Lower leg skin (tissue), 4 donors: ENCODE measurements at regions not wholly inside any gene's neighbourhood (a gene's known extent, or its start where the extent isn't known, plus 50 kb on each side); places are given as distances from the start of the nearest gene placed in this dataset.

Experiments
- DNase-seq, 2 donors: peaks; one replicate each; pipeline ENCODE4 v3.0.0-alpha.2; 2019; ENCODE audit warnings: low spot score in 2 of 2
- H3K4me3 ChIP-seq: fragments of 200-600 bp; sonication (generic); 2 replicates; pipeline ENCODE4 v1.5.1; 2017; ENCODE audit warnings: mild to moderate bottlenecking, low read depth; ENCODE audit not compliant: poor library complexity, severe bottlenecking
- POLR2A ChIP-seq, 2 donors: fragments of 450-650 bp; IDR thresholded peaks; one replicate each; pipeline ENCODE4 v1.6.1; 2016 to 2017; ENCODE audit warnings: antibody characterized with exemption in 2 of 2, mild to moderate bottlenecking in 1 of 2, moderate library complexity in 1 of 2
- WGBS, 2 donors: methylation state at CpG; one replicate each; pipeline ENCODE4 v1.1.5; 2018; 5-methylcytosine and 5-hydroxymethylcytosine counted together
- intact Hi-C: fragments of 100-400 bp; cut with DNase I; formaldehyde crosslinking; loops from one replicate; pipeline ENCODE4 v1.15.0; 2023; ENCODE audit warnings: low total_unique reads
- TF ChIP-seq, protein P1 (sequence below), 3 donors: fragments of 450-650 bp; IDR thresholded peaks; one replicate each; pipeline ENCODE4 v1.5.1; 2016; ENCODE audit warnings: antibody characterized with exemption in 3 of 3, mild to moderate bottlenecking in 3 of 3, moderate library complexity in 2 of 3

DNA sequence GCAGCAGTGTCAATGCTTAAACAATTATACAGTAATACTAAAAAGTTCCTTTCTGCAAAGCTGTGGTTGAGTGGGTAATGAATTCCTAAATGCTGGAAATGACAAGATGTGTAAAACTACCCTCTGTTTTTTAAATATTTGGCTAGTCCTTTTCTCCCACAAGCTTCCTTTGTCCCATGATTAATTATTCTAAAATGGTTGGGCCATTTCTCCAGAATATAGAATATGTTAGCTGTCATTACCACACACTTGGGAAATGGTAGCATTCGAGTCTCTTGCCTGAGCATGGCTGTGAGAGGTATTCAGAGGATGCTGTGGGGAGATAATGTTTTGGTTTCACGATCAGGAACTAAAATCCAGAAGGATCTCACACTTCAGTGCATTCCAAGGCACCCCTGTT is 1185.8 kb downstream of the UQCRFS1 start:
- intact Hi-C loops: no loop called here
- no peak for DNase-seq
- H3K4me3 ChIP-seq: no peak overlapping the region
- TF ChIP-seq POLR2A (IDR thresholded peaks at IDR 0.05): no peak
- TF ChIP-seq, protein P1, sequence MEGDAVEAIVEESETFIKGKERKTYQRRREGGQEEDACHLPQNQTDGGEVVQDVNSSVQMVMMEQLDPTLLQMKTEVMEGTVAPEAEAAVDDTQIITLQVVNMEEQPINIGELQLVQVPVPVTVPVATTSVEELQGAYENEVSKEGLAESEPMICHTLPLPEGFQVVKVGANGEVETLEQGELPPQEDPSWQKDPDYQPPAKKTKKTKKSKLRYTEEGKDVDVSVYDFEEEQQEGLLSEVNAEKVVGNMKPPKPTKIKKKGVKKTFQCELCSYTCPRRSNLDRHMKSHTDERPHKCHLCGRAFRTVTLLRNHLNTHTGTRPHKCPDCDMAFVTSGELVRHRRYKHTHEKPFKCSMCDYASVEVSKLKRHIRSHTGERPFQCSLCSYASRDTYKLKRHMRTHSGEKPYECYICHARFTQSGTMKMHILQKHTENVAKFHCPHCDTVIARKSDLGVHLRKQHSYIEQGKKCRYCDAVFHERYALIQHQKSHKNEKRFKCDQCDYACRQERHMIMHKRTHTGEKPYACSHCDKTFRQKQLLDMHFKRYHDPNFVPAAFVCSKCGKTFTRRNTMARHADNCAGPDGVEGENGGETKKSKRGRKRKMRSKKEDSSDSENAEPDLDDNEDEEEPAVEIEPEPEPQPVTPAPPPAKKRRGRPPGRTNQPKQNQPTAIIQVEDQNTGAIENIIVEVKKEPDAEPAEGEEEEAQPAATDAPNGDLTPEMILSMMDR (IDR thresholded peaks at IDR 0.05): no peak
- WGBS, 2 donors: 63 to 69% methylated on average over 2 of the region's 2 CpGs

DNA sequence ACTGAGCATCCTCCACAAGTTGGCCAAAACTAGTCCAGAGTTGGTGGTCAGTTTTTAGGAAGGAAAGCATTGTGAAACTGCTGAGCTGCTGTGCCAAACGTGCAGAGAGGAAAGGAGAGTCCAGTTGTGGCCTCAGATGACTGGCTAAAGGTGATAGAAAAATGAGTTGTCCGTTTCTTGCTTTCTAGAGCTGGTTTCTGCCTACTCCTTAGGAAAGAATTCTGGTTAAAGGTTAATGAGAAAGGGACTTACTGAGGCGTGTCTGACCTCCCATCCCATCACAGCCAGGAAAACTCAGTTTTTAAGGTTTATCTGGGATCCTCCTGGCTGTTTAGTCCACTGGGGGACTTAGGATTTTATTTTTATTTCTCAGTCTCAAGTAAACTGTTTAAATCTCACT is 1186.3 kb downstream of the UQCRFS1 start:
- 52 to 61% methylated on average over 3 of the region's 3 CpGs for WGBS, 2 donors
- no peak for TF ChIP-seq POLR2A (IDR thresholded peaks at IDR 0.05)
- TF ChIP-seq, protein P1 (IDR thresholded peaks at IDR 0.05): no peak
- intact Hi-C loops: no loop called here
- peak in 1 of 2 donors; percentile 14 for DNase-seq
- H3K4me3 ChIP-seq: no peak overlapping the region

DNA sequence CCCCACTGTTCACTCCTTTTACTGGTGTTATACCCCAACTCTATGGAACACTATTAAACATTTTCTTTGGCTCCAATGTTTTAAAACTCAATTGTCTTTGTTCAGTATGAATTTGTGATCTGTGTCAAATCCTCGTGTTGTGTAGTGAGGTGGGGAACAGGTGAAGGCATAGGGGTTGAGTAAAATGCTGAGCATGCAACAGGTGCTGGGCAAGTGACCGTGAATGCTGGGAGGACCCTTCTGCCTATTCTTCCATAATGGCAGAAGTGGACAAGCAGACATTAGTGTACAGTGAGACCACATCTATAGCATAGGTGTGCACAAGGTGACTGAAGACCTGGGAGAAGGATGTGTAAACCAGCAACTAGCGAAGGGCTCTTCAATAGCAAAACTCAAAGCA is 1188.0 kb downstream of the UQCRFS1 start:
- peak in 1 of 2 donors; percentile 0 for DNase-seq
- H3K4me3 ChIP-seq: no peak overlapping the region
- 85 to 86% methylated on average over 3 of the region's 3 CpGs for WGBS, 2 donors
- TF ChIP-seq POLR2A (IDR thresholded peaks at IDR 0.05): no peak
- TF ChIP-seq, protein P1 (IDR thresholded peaks at IDR 0.05): no peak
- intact Hi-C loops: no loop called here

DNA sequence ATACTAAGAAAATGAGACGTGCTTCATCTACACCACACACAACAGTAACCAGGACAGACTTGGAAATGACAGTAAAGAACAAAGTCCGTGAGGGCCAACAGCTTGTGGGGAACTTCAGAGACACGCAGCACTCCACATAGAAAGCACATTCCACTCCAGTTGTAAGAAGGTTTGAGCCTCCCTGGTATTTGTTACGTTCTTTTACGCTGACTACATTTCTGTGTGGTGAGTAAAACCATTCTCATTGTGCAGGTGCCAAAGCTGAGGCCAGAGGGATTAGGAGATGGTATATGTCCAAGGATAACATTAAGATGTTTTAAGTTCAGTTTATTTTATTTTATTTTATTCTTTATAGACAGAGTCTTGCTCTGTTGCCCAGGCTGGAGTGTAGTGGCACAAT is 1189.9 kb downstream of the UQCRFS1 start:
- peak in 1 of 2 donors; percentile 10 for DNase-seq
- 72 to 81% methylated on average over 5 of the region's 5 CpGs for whole genome bisulfite sequencing, 2 donors
- TF ChIP-seq, protein P1 (IDR thresholded peaks at IDR 0.05): no peak
- TF ChIP-seq POLR2A (IDR thresholded peaks at IDR 0.05): no peak
- H3K4me3 ChIP-seq: no peak overlapping the region
- intact Hi-C loops: no loop called here

DNA sequence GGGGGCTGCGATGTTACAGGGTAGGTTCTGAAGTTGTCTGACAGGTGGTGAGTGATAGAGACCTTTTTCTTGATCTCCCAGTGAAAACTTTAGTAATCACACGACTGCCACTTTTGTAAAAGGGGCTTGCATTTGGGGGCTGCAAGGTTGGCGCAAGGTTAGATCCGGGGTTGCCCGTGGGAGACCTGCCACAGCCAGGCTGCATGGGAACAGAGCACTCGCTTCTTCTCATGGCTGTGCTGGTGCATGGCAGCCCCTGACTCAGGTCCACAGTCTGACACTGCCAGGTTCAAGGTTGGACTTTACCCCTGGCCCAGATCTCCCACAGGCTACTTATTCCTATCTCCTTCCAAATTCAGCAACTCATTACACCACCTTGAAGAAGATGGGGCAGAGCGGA is 1190.4 kb downstream of the UQCRFS1 start:
- H3K4me3 ChIP-seq: no peak overlapping the region
- DNase-seq: no peak
- TF ChIP-seq, protein P1 (IDR thresholded peaks at IDR 0.05): no peak
- TF ChIP-seq POLR2A (IDR thresholded peaks at IDR 0.05): no peak
- intact Hi-C loops: no loop called here
- WGBS, 2 donors: 81 to 90% methylated on average over 7 of the region's 7 CpGs
